BJ (cell line): ENCODE measurements at regions not wholly inside any gene's neighbourhood (a gene's known extent, or its start where the extent isn't known, plus 50 kb on each side); places are given as distances from the start of the nearest gene placed in this dataset.

Experiments used
- CTCF ChIA-PET: fragments of 350-600 bp; formaldehyde crosslinking; extraction: SDS; loops from one replicate; lab custom pipeline; 2021; ENCODE audit warnings: antibody characterized with exemption, inconsistent platforms; lab: Yijun Ruan, JAX
- POLR2A ChIA-PET: fragments of 300-600 bp; sonication (Branson Sonifier 250); formaldehyde crosslinking; extraction: SDS; loops from one replicate; lab custom pipeline; 2021; ENCODE audit warnings: antibody characterized with exemption; lab: Charles Lee
- DNase-seq: peaks from one replicate; pipeline ENCODE4 v3.0.0-alpha.2; 2011; ENCODE audit warnings: low read depth
- H3K27me3 ChIP-seq: 2 replicates; pipeline ENCODE4 v1.6.0; 2011; ENCODE audit warnings: low read length; ENCODE audit not compliant: control insufficient read depth, insufficient read depth
- H3K36me3 ChIP-seq: 2 replicates; pipeline ENCODE4 v1.5.1; 2011; ENCODE audit warnings: low read length; ENCODE audit not compliant: control insufficient read depth, insufficient read depth
- H3K4me3 ChIP-seq: 2 replicates; pipeline ENCODE4 v1.5.1; 2011; ENCODE audit warnings: low read depth, mild to moderate bottlenecking, control low read depth, low read length
- TF ChIP-seq, protein P1 (sequence below): IDR thresholded peaks from 2 replicates; pipeline ENCODE4 v1.5.1; 2011; ENCODE audit warnings: low read depth, mild to moderate bottlenecking, control low read depth, inconsistent platforms, low read length, moderate library complexity; ENCODE audit not compliant: insufficient read depth

DNA sequence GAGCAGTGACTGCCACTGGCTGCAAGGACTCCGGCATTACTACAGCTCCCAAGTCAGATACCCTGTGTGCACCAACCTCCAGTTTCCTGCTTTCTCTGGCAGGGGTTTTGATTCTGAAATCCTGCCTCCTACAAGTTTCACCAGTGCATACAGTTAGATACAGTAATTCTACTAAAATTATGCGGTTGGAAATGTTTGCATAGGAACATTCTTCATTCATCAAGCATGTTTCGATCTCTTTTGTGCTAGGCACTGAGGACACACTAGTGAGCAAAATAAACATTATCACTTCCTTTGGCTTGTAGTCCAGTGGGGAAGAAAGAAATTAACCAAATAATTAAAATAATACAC, 152.2 kb downstream of the TMEM167A start:
- no peak for DNase-seq
- no peak overlapping the region for H3K4me3 ChIP-seq
- POLR2A ChIA-PET: no interaction called here
- CTCF ChIA-PET: no interaction called here
- no peaks in the 10 kb centered on the region for H3K36me3 ChIP-seq
- H3K27me3 ChIP-seq: no peaks in the 10 kb centered on the region
- TF ChIP-seq, protein P1, sequence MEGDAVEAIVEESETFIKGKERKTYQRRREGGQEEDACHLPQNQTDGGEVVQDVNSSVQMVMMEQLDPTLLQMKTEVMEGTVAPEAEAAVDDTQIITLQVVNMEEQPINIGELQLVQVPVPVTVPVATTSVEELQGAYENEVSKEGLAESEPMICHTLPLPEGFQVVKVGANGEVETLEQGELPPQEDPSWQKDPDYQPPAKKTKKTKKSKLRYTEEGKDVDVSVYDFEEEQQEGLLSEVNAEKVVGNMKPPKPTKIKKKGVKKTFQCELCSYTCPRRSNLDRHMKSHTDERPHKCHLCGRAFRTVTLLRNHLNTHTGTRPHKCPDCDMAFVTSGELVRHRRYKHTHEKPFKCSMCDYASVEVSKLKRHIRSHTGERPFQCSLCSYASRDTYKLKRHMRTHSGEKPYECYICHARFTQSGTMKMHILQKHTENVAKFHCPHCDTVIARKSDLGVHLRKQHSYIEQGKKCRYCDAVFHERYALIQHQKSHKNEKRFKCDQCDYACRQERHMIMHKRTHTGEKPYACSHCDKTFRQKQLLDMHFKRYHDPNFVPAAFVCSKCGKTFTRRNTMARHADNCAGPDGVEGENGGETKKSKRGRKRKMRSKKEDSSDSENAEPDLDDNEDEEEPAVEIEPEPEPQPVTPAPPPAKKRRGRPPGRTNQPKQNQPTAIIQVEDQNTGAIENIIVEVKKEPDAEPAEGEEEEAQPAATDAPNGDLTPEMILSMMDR: no peak

DNA sequence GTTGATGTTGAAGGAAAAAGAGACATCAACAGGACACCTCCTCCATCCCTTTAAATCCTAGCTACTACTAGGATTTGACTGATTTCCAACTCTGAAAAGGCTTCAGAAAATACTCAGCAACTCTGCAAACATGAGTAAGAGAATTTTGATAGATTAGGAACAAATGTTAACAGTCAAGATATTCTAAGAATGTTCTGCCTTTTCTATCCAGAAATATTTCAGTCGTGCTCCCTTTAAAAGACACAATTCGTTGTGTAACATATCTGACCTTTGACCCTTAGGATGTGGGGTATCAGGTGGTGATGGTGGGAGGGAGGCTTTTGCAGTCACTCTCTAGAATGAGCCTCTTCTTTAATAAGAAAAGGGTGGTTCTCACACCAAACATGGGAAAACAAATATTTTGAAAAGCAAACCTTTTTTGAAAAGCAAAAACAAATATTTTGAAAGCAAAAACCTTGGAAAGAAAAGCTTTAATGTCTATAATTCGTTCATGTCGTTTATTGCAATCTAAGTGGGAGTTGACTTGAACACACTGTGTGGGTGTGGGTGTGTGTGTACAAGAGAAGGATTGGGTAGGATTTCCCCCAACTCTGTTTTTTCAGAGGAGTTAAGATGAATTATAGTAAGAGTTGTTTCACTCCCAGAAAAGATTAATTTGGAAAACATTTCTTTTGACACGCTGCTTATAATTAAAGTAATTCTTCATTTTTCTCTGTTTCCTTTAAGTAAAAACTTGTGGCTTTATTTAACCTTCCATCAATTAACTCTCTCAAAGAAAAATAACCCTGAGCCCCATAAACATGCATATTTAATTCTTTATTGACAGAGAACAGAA, 152.8 kb downstream of the TMEM167A start:
- ChIA-PET POLR2A (no interaction called here), CTCF (no interaction called here)
- Histone ChIP-seq H3K36me3 (no peaks in the 10 kb centered on the region), H3K27me3 (no peaks in the 10 kb centered on the region), H3K4me3 (no peak overlapping the region)
- TF ChIP-seq, protein P1: no peak
- DNase-seq: no peak

DNA sequence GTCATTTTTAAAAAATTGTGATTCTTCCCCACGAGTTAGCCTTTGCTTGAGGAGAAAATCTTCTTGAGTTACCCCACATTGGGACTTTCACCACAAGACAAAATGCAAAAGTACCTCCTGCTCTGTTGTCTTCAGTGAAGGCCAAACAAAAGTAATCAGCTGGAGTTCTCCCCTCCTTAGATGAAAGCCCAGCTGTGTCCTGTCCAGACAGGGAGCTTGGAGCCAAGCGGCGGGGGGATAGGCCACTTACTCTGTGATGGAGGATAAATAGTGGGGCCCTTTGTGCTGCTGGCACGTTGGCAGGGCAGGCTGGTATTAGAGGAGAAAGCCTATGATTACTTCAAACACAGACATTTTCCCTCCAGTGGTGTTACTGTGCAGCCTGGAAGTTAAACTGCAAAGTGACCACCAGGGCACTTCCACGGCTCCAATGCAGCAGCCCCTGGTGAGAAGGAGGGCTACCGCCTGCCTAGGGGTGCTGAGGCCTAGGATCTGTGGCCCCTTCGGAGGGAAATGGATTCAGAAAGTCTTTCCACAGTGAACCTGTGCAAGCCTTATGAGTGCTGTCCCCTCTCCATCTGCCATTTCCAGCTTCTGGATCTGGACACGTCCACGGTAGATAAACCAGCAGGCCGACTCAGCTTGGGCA, 155.0 kb downstream of the TMEM167A start:
- CTCF ChIA-PET: no interaction called here
- H3K27me3 ChIP-seq: no peaks in the 10 kb centered on the region
- TF ChIP-seq, protein P1: no peak
- DNase-seq: no peak
- no peak overlapping the region for H3K4me3 ChIP-seq
- POLR2A ChIA-PET: no interaction called here
- no peaks in the 10 kb centered on the region for H3K36me3 ChIP-seq

DNA sequence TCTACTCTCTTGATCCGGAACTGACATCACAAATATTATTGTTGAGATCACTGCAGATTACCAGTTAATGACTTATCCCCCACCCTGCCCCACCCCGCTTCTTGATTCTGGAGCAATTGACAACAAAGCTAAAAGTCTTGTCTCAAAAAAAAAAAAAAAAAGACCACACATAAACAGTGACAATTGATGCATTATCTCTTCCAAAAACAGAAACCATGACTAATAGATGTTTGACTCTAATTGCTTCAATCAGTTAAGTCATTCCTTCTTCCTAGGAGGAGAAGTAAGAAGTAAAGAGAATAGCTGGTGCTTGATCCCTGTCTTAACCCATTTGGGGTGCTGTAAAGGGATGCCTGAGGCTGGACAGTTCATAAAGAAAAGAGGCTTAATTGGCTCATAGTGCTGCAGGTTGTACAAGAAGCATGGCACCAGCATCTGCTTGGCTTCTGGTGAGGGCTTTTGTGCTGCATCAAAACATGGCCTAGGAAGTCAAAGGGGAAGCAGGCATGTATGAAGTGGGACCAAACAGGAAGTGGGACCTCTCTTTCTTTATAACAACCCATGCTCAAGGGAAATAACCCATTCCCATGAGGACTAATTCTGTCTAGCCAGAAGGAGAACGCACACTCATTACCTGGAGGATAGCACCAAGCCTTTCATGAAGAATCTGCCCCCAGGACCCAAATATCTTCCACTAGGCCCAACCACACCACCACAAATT, 158.7 kb downstream of the TMEM167A start:
- TF ChIP-seq, protein P1: no peak
- Histone ChIP-seq H3K4me3 (no peak overlapping the region), H3K27me3 (no peaks in the 10 kb centered on the region), H3K36me3 (no peaks in the 10 kb centered on the region)
- ChIA-PET CTCF (no interaction called here), POLR2A (no interaction called here)
- DNase-seq: no peak

DNA sequence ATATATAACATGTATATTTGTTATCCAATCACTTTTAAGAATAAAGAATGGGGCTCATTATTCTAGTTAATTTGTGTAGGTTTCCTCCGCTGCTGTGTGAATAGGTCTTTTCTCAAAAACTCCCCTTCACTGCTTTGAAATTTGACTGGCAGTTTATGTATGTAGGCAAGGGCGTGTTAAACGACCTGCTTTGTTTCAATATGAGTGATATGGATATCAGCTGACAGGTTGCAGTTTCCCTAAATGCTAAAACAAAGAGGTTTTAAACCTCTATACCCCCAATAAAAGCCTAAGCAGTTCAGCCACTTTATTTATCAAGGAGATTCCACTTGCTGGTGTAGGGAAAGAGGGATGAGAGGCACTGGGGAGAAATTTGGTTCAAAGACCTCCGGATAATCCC, 159.6 kb downstream of the TMEM167A start:
- ChIA-PET CTCF (interaction anchor here (0.6 kb wide), 1 partner anchor 36 kb away, joined by 3 read pairs; no protein-coding TSS in a partner anchor), POLR2A (no interaction called here)
- Histone ChIP-seq H3K27me3 (no peaks in the 10 kb centered on the region), H3K36me3 (no peaks in the 10 kb centered on the region), H3K4me3 (no peak overlapping the region)
- DNase-seq: no peak
- TF ChIP-seq, protein P1: no peak
